Loucy (cell line): ENCODE measurements at regions not wholly inside any gene's neighbourhood (a gene's known extent, or its start where the extent isn't known, plus 50 kb on each side); places are given as distances from the start of the nearest gene placed in this dataset.

Source experiments
- H2AFZ ChIP-seq: fragments of 200-600 bp; sonication (generic); 2 replicates; pipeline ENCODE4 v1.6.0; 2016; ENCODE audit warnings: antibody characterized with exemption, mild to moderate bottlenecking, low read length, moderate library complexity
- H3F3A ChIP-seq: fragments of 200-600 bp; 2 replicates; pipeline ENCODE4 v1.6.0; 2016; ENCODE audit warnings: antibody characterized with exemption, low read depth, mild to moderate bottlenecking
- H3K27me3 ChIP-seq: fragments of 200-600 bp; sonication (generic); 2 replicates; pipeline ENCODE4 v1.6.1; 2014; ENCODE audit warnings: low read length, mild to moderate bottlenecking; ENCODE audit not compliant: insufficient read depth, poor library complexity, severe bottlenecking
- H3K36me3 ChIP-seq: fragments of 200-600 bp; sonication (generic); 2 replicates; pipeline ENCODE4 v1.6.1; 2016; ENCODE audit warnings: low read length; ENCODE audit not compliant: insufficient read depth
- H3K4me1 ChIP-seq: fragments of 200-600 bp; sonication (generic); 2 replicates; pipeline ENCODE4 v1.5.1; 2014; ENCODE audit warnings: low read length, mild to moderate bottlenecking; ENCODE audit not compliant: insufficient read depth, poor library complexity, severe bottlenecking
- H3K4me2 ChIP-seq: fragments of 200-600 bp; sonication (generic); 2 replicates; pipeline ENCODE4 v1.6.0; 2014; ENCODE audit warnings: antibody characterized with exemption, low read length, low read depth, mild to moderate bottlenecking; ENCODE audit not compliant: poor library complexity, severe bottlenecking
- H3K4me3 ChIP-seq: fragments of 200-600 bp; sonication (generic); 2 replicates; pipeline ENCODE4 v1.5.1; 2014; ENCODE audit warnings: low read length, mild to moderate bottlenecking, mixed read lengths; ENCODE audit not compliant: poor library complexity, severe bottlenecking
- H3K79me2 ChIP-seq: fragments of 200-600 bp; sonication (generic); 2 replicates; pipeline ENCODE4 v1.6.1; 2014; ENCODE audit warnings: low read length; ENCODE audit not compliant: insufficient read depth
- H3K9ac ChIP-seq: fragments of 200-600 bp; sonication (generic); 2 replicates; pipeline ENCODE4 v1.6.0; 2014; ENCODE audit warnings: mild to moderate bottlenecking, low read depth, low read length, moderate library complexity; ENCODE audit not compliant: poor library complexity, severe bottlenecking
- H3K9me2 ChIP-seq: fragments of 200-600 bp; sonication (generic); replicated peaks from 2 replicates; pipeline ENCODE4 v1.6.1; 2016; ENCODE audit warnings: low read depth, low read length, mixed read lengths
- H3K9me3 ChIP-seq: fragments of 200-600 bp; sonication (generic); 2 replicates; pipeline ENCODE4 v1.6.1; 2014; ENCODE audit warnings: mild to moderate bottlenecking, antibody characterized with exemption, low read length, low read depth; ENCODE audit not compliant: insufficient read depth
- H4K20me1 ChIP-seq: fragments of 200-600 bp; sonication (generic); 2 replicates; pipeline ENCODE4 v1.6.0; 2014; ENCODE audit warnings: antibody characterized with exemption, low read length, mild to moderate bottlenecking; ENCODE audit not compliant: insufficient read depth, poor library complexity, severe bottlenecking
- CTCF ChIP-seq: fragments of 200-600 bp; sonication (generic); conservative IDR thresholded peaks from 2 replicates; pipeline ENCODE4 v1.5.1; 2014; ENCODE audit warnings: mild to moderate bottlenecking, antibody characterized with exemption, low read length
- EZH2phosphoT487 ChIP-seq: fragments of 200-600 bp; IDR thresholded peaks from 2 replicates; pipeline ENCODE4 v1.6.1; 2018; ENCODE audit warnings: antibody characterized with exemption, mild to moderate bottlenecking, moderate library complexity, borderline replicate concordance

GRCh38 chr19:32146664-32147063, 198.7 kb upstream of the ZNF507 start:
- Histone ChIP-seq H3K4me2 (no peak overlapping the region), H3K27me3 (no peaks in the 10 kb centered on the region), H3K4me1 (no peaks in the 10 kb centered on the region), H3K36me3 (no peaks in the 10 kb centered on the region), H3F3A (no peaks in the 10 kb centered on the region), H3K79me2 (no peaks in the 10 kb centered on the region), H3K9me3 (peaks cover 12% of the 10 kb centered on the region; the same call in 1 of the 2 replicates), H3K9me2 (no peaks in the 10 kb centered on the region), H2AFZ (no peak overlapping the region), H3K4me3 (no peak overlapping the region), H4K20me1 (no peaks in the 10 kb centered on the region), H3K9ac (no peak overlapping the region)
- TF ChIP-seq CTCF (no peak), EZH2phosphoT487 (no peak)

- H3K4me2 ChIP-seq: no peak overlapping the region
- H3K27me3 ChIP-seq: no peaks in the 10 kb centered on the region
- H2AFZ ChIP-seq: no peak overlapping the region
- TF ChIP-seq CTCF (no peak), EZH2phosphoT487 (no peak)
- H4K20me1 ChIP-seq: no peaks in the 10 kb centered on the region
- no peak overlapping the region for H3K9ac ChIP-seq
- H3K36me3 ChIP-seq: no peaks in the 10 kb centered on the region
- H3K4me1 ChIP-seq: no peaks in the 10 kb centered on the region
- H3K9me3 ChIP-seq: peaks cover 7% of the 10 kb centered on the region; the same call in 1 of the 2 replicates
- H3F3A ChIP-seq: no peaks in the 10 kb centered on the region
- no peaks in the 10 kb centered on the region for H3K79me2 ChIP-seq
- H3K4me3 ChIP-seq: no peak overlapping the region
- H3K9me2 ChIP-seq: no peaks in the 10 kb centered on the region
These were observed 194.8 kb upstream of the ZNF507 start for GRCh38 chr19:32150605-32151004.

DNA sequence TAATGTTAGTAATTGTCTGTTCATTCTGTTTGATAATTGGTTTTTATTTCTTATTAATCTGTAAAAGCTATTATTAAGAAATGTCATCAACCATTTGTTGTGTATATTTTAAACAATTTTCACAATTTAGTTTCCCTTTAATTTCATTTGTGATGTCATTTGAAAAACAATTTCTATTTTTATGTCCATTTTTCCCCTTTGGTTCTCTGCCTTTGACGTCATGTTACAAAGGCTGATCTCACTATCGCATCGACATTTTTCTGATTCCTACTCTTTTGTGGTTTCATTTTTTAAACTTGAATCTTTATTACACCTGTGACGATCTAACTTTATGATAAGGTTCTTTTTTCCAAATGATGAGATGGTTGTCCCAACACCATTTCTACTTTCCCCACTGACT, 191.0 kb upstream of the ZNF507 start:
- H3K4me3 ChIP-seq: no peak overlapping the region
- TF ChIP-seq EZH2phosphoT487 (no peak), CTCF (no peak)
- no peak overlapping the region for H3K4me2 ChIP-seq
- H3K9ac ChIP-seq: no peak overlapping the region
- no peaks in the 10 kb centered on the region for H3K9me3 ChIP-seq
- H3K9me2 ChIP-seq: no peaks in the 10 kb centered on the region
- H3F3A ChIP-seq: no peaks in the 10 kb centered on the region
- H3K36me3 ChIP-seq: no peaks in the 10 kb centered on the region
- no peaks in the 10 kb centered on the region for H3K27me3 ChIP-seq
- no peaks in the 10 kb centered on the region for H4K20me1 ChIP-seq
- no peaks in the 10 kb centered on the region for H3K4me1 ChIP-seq
- H3K79me2 ChIP-seq: no peaks in the 10 kb centered on the region
- H2AFZ ChIP-seq: no peak overlapping the region
